HG03060 (cell line): ENCODE measurements at regions not wholly inside any gene's neighbourhood (a gene's known extent, or its start where the extent isn't known, plus 50 kb on each side); places are given as distances from the start of the nearest gene placed in this dataset.
"Not testable (repeated sequence)": the region's sequence is repeated elsewhere in the genome, so short reads cannot be mapped to it uniquely, and the experiment has no call there.

Experiments used
- ATAC-seq: cut with Tn5 transposase; IDR thresholded peaks from one replicate; pipeline ENCODE4 v1.9.1; 2021; ENCODE audit warnings: low read depth, moderate number of reproducible peaks; ENCODE audit not compliant: unreplicated experiment

GRCh38 chr10:65571011-65571570, 1354.7 kb upstream of the LRRTM3 start:
- ATAC-seq, result no peak

GRCh38 chr10:65581426-65582026, 1344.3 kb upstream of the LRRTM3 start:
- ATAC-seq, result no peak

GRCh38 chr10:65602182-65602865, 1323.5 kb upstream of the LRRTM3 start:
- no peak for ATAC-seq

DNA sequence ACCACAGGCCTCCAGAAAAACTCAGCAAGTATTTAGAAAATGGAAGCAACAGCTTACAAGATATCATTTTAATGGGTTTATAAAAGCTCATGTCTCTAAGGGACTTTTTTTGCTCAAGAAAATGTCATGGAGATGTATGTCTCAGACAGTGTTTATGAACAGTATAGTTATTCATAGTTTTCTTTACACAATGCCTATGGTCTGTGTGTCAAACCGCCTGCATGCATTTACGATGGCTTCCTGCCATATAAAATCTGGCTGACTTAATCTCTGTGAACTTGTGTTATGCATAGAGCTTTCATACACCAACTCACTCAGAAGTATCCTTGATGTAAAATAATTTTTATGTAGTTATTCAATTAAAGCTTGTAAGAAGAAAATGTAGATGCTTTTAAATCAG, 1314.2 kb upstream of the LRRTM3 start:
- no peak for ATAC-seq

- ATAC-seq, result no peak
These were observed 1310.8 kb upstream of the LRRTM3 start for GRCh38 chr10:65614956-65615565.

GRCh38 chr10:65618126-65618525, 1307.7 kb upstream of the LRRTM3 start:
- no peak for ATAC-seq

GRCh38 chr10:65620404-65621048, 1305.3 kb upstream of the LRRTM3 start:
- no peak for ATAC-seq

- no peak for ATAC-seq
These were observed 1303.2 kb upstream of the LRRTM3 start for GRCh38 chr10:65622608-65623007.

GRCh38 chr10:65628493-65629139, 1297.2 kb upstream of the LRRTM3 start:
- ATAC-seq, result no peak

GRCh38 chr10:65660006-65660405, 1265.8 kb upstream of the LRRTM3 start:
- ATAC-seq, result no peak

DNA sequence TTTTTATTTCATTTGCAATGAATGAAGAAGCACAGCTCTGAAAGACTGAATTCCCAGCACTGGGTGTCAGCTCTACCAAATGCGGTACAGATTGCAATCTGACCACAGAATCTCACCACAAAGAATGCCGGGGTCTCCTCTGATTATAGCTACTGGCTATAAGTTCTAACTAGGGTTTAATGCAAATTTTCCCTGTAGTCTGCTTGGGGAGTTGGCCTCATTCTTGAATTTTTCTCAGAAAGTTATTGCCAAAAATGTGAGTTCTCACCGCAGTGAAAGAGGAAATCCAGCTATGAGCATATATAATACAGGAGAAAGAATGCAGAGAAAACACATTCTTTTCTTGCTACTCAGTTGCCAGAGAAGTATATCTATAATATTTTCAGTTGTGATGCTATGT, 1255.7 kb upstream of the LRRTM3 start:
- no peak for ATAC-seq

- not testable (repeated sequence) for ATAC-seq
These were observed 1255.2 kb upstream of the LRRTM3 start for GRCh38 chr10:65670596-65670995.

- no peak for ATAC-seq
These were observed 1250.6 kb upstream of the LRRTM3 start for GRCh38 chr10:65675236-65675635.

GRCh38 chr10:65684896-65685295, 1240.9 kb upstream of the LRRTM3 start:
- no peak for ATAC-seq

DNA sequence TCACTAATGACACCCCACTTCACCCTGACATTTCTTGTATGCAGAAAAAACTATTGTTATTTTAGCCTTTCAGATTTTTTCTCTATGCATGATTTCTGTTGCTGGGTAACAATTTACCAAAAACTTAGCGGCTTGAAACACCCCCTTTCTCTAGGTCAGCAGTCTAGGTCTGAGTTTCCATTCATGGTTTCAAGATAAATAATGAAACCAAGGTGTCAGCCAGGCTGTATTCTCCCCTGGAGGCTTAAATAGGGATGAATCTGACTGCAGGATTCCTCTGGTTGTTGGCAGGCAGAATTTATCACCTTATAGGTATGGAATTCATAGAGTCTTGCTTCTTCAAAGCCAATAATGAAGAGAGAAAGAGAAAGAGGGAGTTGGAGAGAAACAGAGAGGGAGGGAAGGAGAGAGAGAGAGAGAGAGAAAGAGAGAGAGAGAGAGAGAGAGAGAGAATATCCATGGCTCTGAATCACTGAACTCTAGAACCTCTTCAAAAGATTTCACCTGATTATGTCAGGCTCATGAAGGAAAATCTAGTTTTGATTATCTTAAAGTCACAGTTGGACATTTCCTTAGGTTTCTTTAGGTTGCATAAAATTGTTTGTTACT, 1224.6 kb upstream of the LRRTM3 start:
- no peak for ATAC-seq

- ATAC-seq, result no peak
These were observed 1217.8 kb upstream of the LRRTM3 start for GRCh38 chr10:65708057-65708456.

GRCh38 chr10:65710306-65710705, 1215.5 kb upstream of the LRRTM3 start:
- no peak for ATAC-seq

DNA sequence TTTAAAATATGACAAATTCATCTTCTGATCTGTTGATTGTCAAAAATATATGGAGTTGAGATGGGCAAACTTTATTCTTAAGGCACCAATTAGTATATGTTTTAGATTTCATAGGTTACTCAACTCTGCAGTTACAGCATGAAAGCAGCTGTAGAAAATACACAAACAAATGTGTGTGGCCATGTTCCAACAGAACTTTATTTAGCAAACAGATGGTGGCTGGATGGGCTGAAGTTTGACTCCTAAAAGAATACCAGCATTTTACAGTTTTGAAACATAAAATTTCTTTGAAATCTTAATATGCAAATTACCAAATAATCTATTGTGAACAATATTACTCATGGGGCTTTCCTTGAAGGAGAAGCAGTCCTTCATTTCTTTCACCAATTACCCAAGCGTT, 1206.0 kb upstream of the LRRTM3 start:
- ATAC-seq, result no peak

DNA sequence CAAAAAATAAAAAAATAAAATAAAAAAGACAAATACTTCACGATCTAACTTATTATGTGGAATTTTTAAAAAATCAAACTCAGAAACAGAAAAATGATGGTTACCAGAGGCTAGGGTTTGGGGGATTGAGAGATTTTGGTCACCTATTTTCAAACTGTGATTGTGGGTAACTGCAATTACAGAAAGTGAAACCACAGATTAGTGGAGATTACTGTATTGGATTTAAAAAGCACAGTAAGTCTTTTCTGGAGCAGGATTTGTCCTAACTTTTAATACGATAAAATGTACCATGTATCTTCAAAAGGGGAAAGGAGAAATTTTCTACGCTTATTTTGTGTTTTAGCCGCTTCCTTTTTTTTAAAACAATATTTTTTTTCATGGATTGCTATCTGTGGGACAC, 1204.9 kb upstream of the LRRTM3 start:
- ATAC-seq, result no peak

GRCh38 chr10:65723525-65723924, 1202.3 kb upstream of the LRRTM3 start:
- ATAC-seq, result no peak
